ENCODE measurements at regions not wholly inside any gene's neighbourhood (a gene's known extent, or its start where the extent isn't known, plus 50 kb on each side); places are given as distances from the start of the nearest gene placed in this dataset.

- Histone ChIP-seq H3K36me3 (ENCODE audit: control insufficient read depth, low read length) (no peaks in the 10 kb centered on the region), H3K27me3 (ENCODE audit: control insufficient read depth, low read length) (no peaks in the 10 kb centered on the region), H3K9me3 (ENCODE audit: control insufficient read depth, insufficient read depth, low read length) (no peaks in the 10 kb centered on the region; the same call in 1 of the 2 replicates), H3K4me3 (ENCODE audit: low read length) (no peak overlapping the region), H3K4me2 (ENCODE audit: low read length) (no peak overlapping the region), H3K4me1 (ENCODE audit: control insufficient read depth, low read length) (no peaks in the 10 kb centered on the region), H3F3A (ENCODE audit: control insufficient read depth, insufficient read depth) (no peaks in the 10 kb centered on the region), H3K79me2 (ENCODE audit: control insufficient read depth, low read length) (no peaks in the 10 kb centered on the region), H3K27ac (ENCODE audit: low read depth, low read length) (no peak overlapping the region), H4K20me1 (ENCODE audit: control insufficient read depth, insufficient read depth, low read depth, low read length) (no peaks in the 10 kb centered on the region), H3K9me2 (replicated peaks; ENCODE audit: control insufficient read depth, low read length) (no peaks in the 10 kb centered on the region)
- TF ChIP-seq CTCF (IDR thresholded peaks at IDR 0.05; ENCODE audit: low read depth, low read length, poor library complexity, severe bottlenecking): no peak
- no peak for TF ChIP-seq EZH2phosphoT487 (IDR thresholded peaks at IDR 0.05; ENCODE audit: borderline replicate concordance, low read length)
These were observed 1366.2 kb upstream of the PCDH20 start for GRCh38 chr13:62781866-62782265.

- Histone ChIP-seq H4K20me1 (ENCODE audit: control insufficient read depth, insufficient read depth, low read depth, low read length) (no peaks in the 10 kb centered on the region), H3K4me3 (ENCODE audit: low read length) (no peak overlapping the region), H3K9me3 (ENCODE audit: control insufficient read depth, insufficient read depth, low read length) (no peaks in the 10 kb centered on the region; the same call in 1 of the 2 replicates), H3K4me2 (ENCODE audit: low read length) (no peak overlapping the region), H3K27me3 (ENCODE audit: control insufficient read depth, low read length) (no peaks in the 10 kb centered on the region), H3K9me2 (replicated peaks; ENCODE audit: control insufficient read depth, low read length) (no peaks in the 10 kb centered on the region), H3F3A (ENCODE audit: control insufficient read depth, insufficient read depth) (no peaks in the 10 kb centered on the region), H3K27ac (ENCODE audit: low read depth, low read length) (no peak overlapping the region), H3K36me3 (ENCODE audit: control insufficient read depth, low read length) (no peaks in the 10 kb centered on the region), H3K79me2 (ENCODE audit: control insufficient read depth, low read length) (no peaks in the 10 kb centered on the region), H3K4me1 (ENCODE audit: control insufficient read depth, low read length) (no peaks in the 10 kb centered on the region)
- no peak for TF ChIP-seq EZH2phosphoT487 (IDR thresholded peaks at IDR 0.05; ENCODE audit: borderline replicate concordance, low read length)
- TF ChIP-seq CTCF (IDR thresholded peaks at IDR 0.05; ENCODE audit: low read depth, low read length, poor library complexity, severe bottlenecking): no peak
These were observed 1363.5 kb upstream of the PCDH20 start for GRCh38 chr13:62779161-62779560.

- TF ChIP-seq CTCF (IDR thresholded peaks at IDR 0.05; ENCODE audit: low read depth, low read length, poor library complexity, severe bottlenecking) (no peak), EZH2phosphoT487 (IDR thresholded peaks at IDR 0.05; ENCODE audit: borderline replicate concordance, low read length) (no peak)
- no peaks in the 10 kb centered on the region for H3K9me3 ChIP-seq (ENCODE audit: control insufficient read depth, insufficient read depth, low read length)
- H3K4me2 ChIP-seq (ENCODE audit: low read length): no peak overlapping the region
- no peaks in the 10 kb centered on the region for H3K79me2 ChIP-seq (ENCODE audit: control insufficient read depth, low read length)
- no peaks in the 10 kb centered on the region for H3F3A ChIP-seq (ENCODE audit: control insufficient read depth, insufficient read depth)
- H3K27me3 ChIP-seq (ENCODE audit: control insufficient read depth, low read length): no peaks in the 10 kb centered on the region
- H4K20me1 ChIP-seq (ENCODE audit: control insufficient read depth, insufficient read depth, low read depth, low read length): no peaks in the 10 kb centered on the region
- no peaks in the 10 kb centered on the region for H3K9me2 ChIP-seq (replicated peaks; ENCODE audit: control insufficient read depth, low read length)
- no peak overlapping the region for H3K4me3 ChIP-seq (ENCODE audit: low read length)
- H3K27ac ChIP-seq (ENCODE audit: low read depth, low read length): no peak overlapping the region
- no peaks in the 10 kb centered on the region for H3K36me3 ChIP-seq (ENCODE audit: control insufficient read depth, low read length)
- H3K4me1 ChIP-seq (ENCODE audit: control insufficient read depth, low read length): no peaks in the 10 kb centered on the region
These were observed 1351.8 kb upstream of the PCDH20 start for GRCh38 chr13:62767473-62767872.

GRCh38 chr13:62760724-62761123 is 1345.1 kb upstream of the PCDH20 start:
- H3K27me3 ChIP-seq (ENCODE audit: control insufficient read depth, low read length): no peaks in the 10 kb centered on the region
- no peaks in the 10 kb centered on the region for H4K20me1 ChIP-seq (ENCODE audit: control insufficient read depth, insufficient read depth, low read depth, low read length)
- no peaks in the 10 kb centered on the region for H3F3A ChIP-seq (ENCODE audit: control insufficient read depth, insufficient read depth)
- H3K27ac ChIP-seq (ENCODE audit: low read depth, low read length): no peak overlapping the region
- no peaks in the 10 kb centered on the region for H3K36me3 ChIP-seq (ENCODE audit: control insufficient read depth, low read length)
- no peaks in the 10 kb centered on the region for H3K4me1 ChIP-seq (ENCODE audit: control insufficient read depth, low read length)
- no peaks in the 10 kb centered on the region for H3K9me3 ChIP-seq (ENCODE audit: control insufficient read depth, insufficient read depth, low read length)
- TF ChIP-seq CTCF (IDR thresholded peaks at IDR 0.05; ENCODE audit: low read depth, low read length, poor library complexity, severe bottlenecking) (no peak), EZH2phosphoT487 (IDR thresholded peaks at IDR 0.05; ENCODE audit: borderline replicate concordance, low read length) (no peak)
- H3K79me2 ChIP-seq (ENCODE audit: control insufficient read depth, low read length): no peaks in the 10 kb centered on the region
- no peak overlapping the region for H3K4me2 ChIP-seq (ENCODE audit: low read length)
- no peaks in the 10 kb centered on the region for H3K9me2 ChIP-seq (replicated peaks; ENCODE audit: control insufficient read depth, low read length)
- H3K4me3 ChIP-seq (ENCODE audit: low read length): no peak overlapping the region
